Vagina (tissue), 2 donors: ENCODE measurements at regions not wholly inside any gene's neighbourhood (a gene's known extent, or its start where the extent isn't known, plus 50 kb on each side); places are given as distances from the start of the nearest gene placed in this dataset.

ENCODE experiments used
- DNase-seq, 2 donors: peaks; one replicate each; pipeline ENCODE4 v3.0.0-alpha.2; 2017; ENCODE audit errors: extremely low spot score in 2 of 2
- H3K27ac ChIP-seq: fragments of 200-600 bp; sonication (generic); one replicate; pipeline ENCODE4 v1.5.1; 2019
- H3K27me3 ChIP-seq: fragments of 200-600 bp; sonication (generic); one replicate; pipeline ENCODE4 v1.5.1; 2019
- H3K36me3 ChIP-seq, 2 donors: fragments of 200-600 bp; sonication (generic); one replicate each; pipeline ENCODE4 v1.5.1; 2017 to 2019
- H3K4me1 ChIP-seq: fragments of 200-600 bp; sonication (generic); one replicate; pipeline ENCODE4 v1.5.1; 2019
- H3K4me3 ChIP-seq, 2 donors: fragments of 200-600 bp; sonication (generic); 1 replicate in 1 of 2; 2 replicates in 1 of 2; pipeline ENCODE4 v1.5.1; 2016 to 2019
- H3K9me3 ChIP-seq: fragments of 200-600 bp; sonication (generic); one replicate; pipeline ENCODE4 v1.5.1; 2019
- POLR2A ChIP-seq, 2 donors: fragments of 450-650 bp; IDR thresholded peaks; one replicate each; pipeline ENCODE4 v1.6.1; 2017; ENCODE audit warnings: antibody characterized with exemption in 2 of 2, mild to moderate bottlenecking in 2 of 2, moderate library complexity in 2 of 2
- POLR2AphosphoS5 ChIP-seq, 2 donors: sonication (generic); formaldehyde crosslinking; IDR thresholded peaks; one replicate each; pipeline ENCODE4 v1.9.0; 2017; ENCODE audit warnings: antibody characterized with exemption in 2 of 2, mild to moderate bottlenecking in 2 of 2, low read depth in 1 of 2; ENCODE audit not compliant: insufficient read depth in 1 of 2
- intact Hi-C: fragments of 100-400 bp; cut with DNase I; formaldehyde crosslinking; loops from one replicate; pipeline ENCODE4 v1.15.1; 2023
- TF ChIP-seq, protein P1 (sequence below), 3 experiments: fragments of 450-650 bp in 2 of 3; fragments of 200-600 bp in 1 of 3; sonication (generic) in 1 of 3; IDR thresholded peaks; one replicate each; pipeline ENCODE4 v1.5.1; 2017 to 2019; ENCODE audit warnings: antibody characterized with exemption in 3 of 3, mild to moderate bottlenecking in 2 of 3, moderate library complexity in 2 of 3

DNA sequence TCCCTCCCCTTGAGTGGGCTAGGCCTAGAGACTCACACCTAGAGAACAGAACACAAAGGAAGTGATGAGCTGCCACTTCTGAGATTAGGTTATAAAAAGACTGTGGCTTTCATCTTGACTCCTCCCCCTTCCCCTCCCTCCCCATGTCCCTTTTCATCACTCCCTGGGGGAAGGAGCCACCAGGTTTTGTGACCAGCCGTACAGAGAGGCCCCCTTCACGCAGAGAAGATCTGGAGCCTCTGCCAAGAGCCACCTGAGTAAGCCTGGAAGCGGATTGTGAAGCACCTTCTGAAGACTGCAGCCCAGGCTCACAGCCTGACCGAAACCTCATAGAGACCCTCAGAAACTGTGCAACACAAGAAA is 118.4 kb upstream of the NXT1 start:
- H3K4me3 ChIP-seq: no peak overlapping the region
- H3K36me3 ChIP-seq: no peaks in the 10 kb centered on the region
- peak; percentile 46 to 56 for DNase-seq
- H3K4me1 ChIP-seq: no peaks in the 10 kb centered on the region
- TF ChIP-seq, protein P1, sequence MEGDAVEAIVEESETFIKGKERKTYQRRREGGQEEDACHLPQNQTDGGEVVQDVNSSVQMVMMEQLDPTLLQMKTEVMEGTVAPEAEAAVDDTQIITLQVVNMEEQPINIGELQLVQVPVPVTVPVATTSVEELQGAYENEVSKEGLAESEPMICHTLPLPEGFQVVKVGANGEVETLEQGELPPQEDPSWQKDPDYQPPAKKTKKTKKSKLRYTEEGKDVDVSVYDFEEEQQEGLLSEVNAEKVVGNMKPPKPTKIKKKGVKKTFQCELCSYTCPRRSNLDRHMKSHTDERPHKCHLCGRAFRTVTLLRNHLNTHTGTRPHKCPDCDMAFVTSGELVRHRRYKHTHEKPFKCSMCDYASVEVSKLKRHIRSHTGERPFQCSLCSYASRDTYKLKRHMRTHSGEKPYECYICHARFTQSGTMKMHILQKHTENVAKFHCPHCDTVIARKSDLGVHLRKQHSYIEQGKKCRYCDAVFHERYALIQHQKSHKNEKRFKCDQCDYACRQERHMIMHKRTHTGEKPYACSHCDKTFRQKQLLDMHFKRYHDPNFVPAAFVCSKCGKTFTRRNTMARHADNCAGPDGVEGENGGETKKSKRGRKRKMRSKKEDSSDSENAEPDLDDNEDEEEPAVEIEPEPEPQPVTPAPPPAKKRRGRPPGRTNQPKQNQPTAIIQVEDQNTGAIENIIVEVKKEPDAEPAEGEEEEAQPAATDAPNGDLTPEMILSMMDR (IDR thresholded peaks at IDR 0.05): no peak
- TF ChIP-seq POLR2AphosphoS5 (IDR thresholded peaks at IDR 0.05; ENCODE audit: insufficient read depth in 1 of 2, low read depth in 1 of 2) (no peak), POLR2A (IDR thresholded peaks at IDR 0.05) (no peak)
- H3K27me3 ChIP-seq: no peaks in the 10 kb centered on the region
- no peaks in the 10 kb centered on the region for H3K9me3 ChIP-seq
- no peak overlapping the region for H3K27ac ChIP-seq
- intact Hi-C loops: no loop called here

DNA sequence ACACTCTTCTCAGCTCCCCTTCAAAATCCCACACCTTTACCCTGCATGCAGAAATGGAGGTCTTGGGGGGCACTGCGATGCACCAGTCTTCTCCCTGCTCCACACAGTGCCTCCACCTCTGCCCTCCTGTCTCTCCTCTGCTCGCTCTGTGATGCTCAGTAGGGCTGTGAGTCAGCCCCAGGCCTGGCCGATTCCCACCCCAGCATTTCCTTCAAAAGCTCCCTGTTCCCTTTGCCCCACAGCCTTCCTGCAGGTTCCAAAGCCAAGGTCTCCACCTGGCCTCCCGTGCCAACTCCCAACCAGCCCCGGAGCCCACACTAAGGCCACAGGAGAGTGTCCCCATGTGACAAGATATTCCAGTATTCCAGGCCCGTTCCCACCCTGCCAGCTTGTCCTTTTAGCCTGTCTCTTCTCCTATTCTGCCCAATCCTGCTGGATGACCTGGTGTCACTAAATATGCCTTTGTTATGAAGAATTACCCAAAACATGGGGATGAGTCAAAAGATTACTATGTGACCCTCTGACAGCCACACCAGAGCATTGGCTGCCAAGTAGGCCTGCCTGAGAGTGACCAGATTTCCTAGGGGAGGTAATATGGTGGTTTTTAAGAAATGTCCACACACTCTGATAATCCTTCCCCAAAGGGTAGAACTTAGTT is 118.9 kb upstream of the NXT1 start:
- Histone ChIP-seq H3K36me3 (no peaks in the 10 kb centered on the region), H3K4me3 (no peak overlapping the region), H3K9me3 (no peaks in the 10 kb centered on the region), H3K27ac (no peak overlapping the region), H3K27me3 (no peaks in the 10 kb centered on the region), H3K4me1 (no peaks in the 10 kb centered on the region)
- DNase-seq: peak; percentile 56 to 74
- TF ChIP-seq POLR2AphosphoS5 (IDR thresholded peaks at IDR 0.05; ENCODE audit: insufficient read depth in 1 of 2, low read depth in 1 of 2) (no peak), POLR2A (IDR thresholded peaks at IDR 0.05) (no peak)
- TF ChIP-seq, protein P1 (IDR thresholded peaks at IDR 0.05): no peak
- intact Hi-C loops: no loop called here

DNA sequence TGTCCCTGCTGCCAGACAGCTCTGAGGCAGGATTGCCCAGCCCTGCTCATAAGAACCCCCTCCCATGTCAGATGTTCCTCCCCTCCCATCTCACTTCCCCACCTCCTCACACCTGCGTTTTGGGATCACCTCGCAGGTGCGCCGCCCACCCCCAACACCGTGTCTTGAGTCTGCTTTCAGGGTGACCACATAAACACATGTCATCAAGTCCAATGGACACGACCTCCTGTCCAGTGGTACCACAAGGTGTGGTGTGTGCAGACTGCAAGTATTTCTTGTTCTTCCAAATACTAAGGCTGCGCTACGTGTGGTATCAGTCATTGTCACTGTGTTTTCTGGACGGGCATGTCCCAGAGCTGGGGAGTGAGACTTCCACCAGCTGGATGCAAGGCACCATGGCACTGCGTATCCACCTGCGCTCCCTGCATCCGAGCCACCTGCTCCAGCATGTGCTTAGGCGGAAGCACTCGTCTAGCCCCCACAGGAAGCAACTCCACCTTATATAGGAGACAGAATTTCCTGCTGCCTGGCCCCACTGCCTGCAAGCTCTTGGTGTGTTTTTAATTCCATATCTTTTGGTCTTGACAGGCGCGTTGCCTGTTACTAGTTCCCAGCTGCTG is 119.7 kb upstream of the NXT1 start:
- H3K27ac ChIP-seq: no peak overlapping the region
- no peak overlapping the region for H3K4me3 ChIP-seq
- H3K36me3 ChIP-seq: no peaks in the 10 kb centered on the region
- intact Hi-C loops: no loop called here
- H3K27me3 ChIP-seq: no peaks in the 10 kb centered on the region
- TF ChIP-seq POLR2A (IDR thresholded peaks at IDR 0.05) (no peak), POLR2AphosphoS5 (IDR thresholded peaks at IDR 0.05; ENCODE audit: insufficient read depth in 1 of 2, low read depth in 1 of 2) (no peak)
- TF ChIP-seq, protein P1 (IDR thresholded peaks at IDR 0.05): no peak
- H3K9me3 ChIP-seq: no peaks in the 10 kb centered on the region
- no peaks in the 10 kb centered on the region for H3K4me1 ChIP-seq
- DNase-seq: peak; percentile 64 to 83

DNA sequence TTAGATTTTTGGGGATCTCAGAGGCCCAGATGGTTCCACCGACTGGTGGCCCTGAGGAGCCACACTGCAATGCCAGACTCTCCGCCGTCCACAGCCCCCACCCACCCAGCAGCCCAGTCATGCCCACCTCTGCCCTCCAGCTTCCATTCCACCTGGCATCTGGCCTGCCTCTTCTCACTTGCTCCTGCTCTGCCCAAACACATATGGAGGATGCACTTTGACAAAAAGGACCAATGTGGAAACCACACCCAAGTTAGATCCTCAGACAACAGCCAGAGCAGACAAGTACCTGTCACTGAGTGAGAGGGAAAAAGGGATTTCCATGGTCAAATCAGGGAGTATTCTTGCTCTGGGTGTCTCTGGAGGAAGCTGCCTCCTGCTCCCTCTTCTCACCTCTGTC is 120.6 kb upstream of the NXT1 start:
- intact Hi-C loops: no loop called here
- Histone ChIP-seq H3K4me3 (no peak overlapping the region), H3K27me3 (no peaks in the 10 kb centered on the region), H3K27ac (no peak overlapping the region), H3K9me3 (no peaks in the 10 kb centered on the region), H3K4me1 (no peaks in the 10 kb centered on the region), H3K36me3 (no peaks in the 10 kb centered on the region)
- TF ChIP-seq POLR2A (IDR thresholded peaks at IDR 0.05) (no peak), POLR2AphosphoS5 (IDR thresholded peaks at IDR 0.05; ENCODE audit: insufficient read depth in 1 of 2, low read depth in 1 of 2) (no peak)
- TF ChIP-seq, protein P1 (IDR thresholded peaks at IDR 0.05): no peak
- peak; percentile 52 to 81 for DNase-seq

DNA sequence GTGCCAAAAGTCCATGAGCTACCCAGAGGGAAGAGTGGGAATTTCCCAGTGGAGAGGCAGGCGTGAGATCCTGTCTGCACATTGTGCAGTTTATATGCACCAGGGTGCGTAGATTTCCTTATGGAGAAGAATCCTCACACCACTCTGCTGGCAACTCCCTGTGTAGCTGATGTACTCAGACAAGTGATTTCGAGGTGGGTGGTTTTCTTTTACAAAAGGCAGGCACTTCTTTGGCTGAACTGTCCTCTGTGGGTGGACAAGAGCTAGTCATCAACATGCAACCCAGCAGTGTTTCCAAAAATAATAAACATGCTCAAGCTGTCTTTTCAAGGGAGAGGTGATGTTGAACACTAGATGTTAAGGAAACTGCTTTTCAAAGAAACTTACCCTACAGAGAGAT is 121.7 kb upstream of the NXT1 start:
- Histone ChIP-seq H3K36me3 (no peaks in the 10 kb centered on the region), H3K9me3 (no peaks in the 10 kb centered on the region), H3K4me3 (no peak overlapping the region), H3K27me3 (no peaks in the 10 kb centered on the region), H3K4me1 (no peaks in the 10 kb centered on the region), H3K27ac (no peak overlapping the region)
- intact Hi-C loops: no loop called here
- peak in 1 of 2 donors; percentile 40 for DNase-seq
- TF ChIP-seq, protein P1 (IDR thresholded peaks at IDR 0.05): no peak
- TF ChIP-seq POLR2A (IDR thresholded peaks at IDR 0.05) (no peak), POLR2AphosphoS5 (IDR thresholded peaks at IDR 0.05; ENCODE audit: insufficient read depth in 1 of 2, low read depth in 1 of 2) (no peak)
